HEK293 (cell line): ENCODE measurements at regions not wholly inside any gene's neighbourhood (a gene's known extent, or its start where the extent isn't known, plus 50 kb on each side); places are given as distances from the start of the nearest gene placed in this dataset.
A peak's percentile ranks its signal among the peaks of the same experiment; 100 is the strongest.

Experiments used
- GLIS2 ChIP-seq: fragments of 450-650 bp; formaldehyde crosslinking; IDR thresholded peaks from 2 replicates; pipeline ENCODE4 v1.5.1; 2016; ENCODE audit warnings: missing biosample characterization, missing genetic modification characterization
- KLF1 ChIP-seq: fragments of 450-650 bp; formaldehyde crosslinking; IDR thresholded peaks from 2 replicates; pipeline ENCODE4 v1.5.1; 2016; ENCODE audit warnings: missing biosample characterization, missing genetic modification characterization
- SP7 ChIP-seq: fragments of 450-650 bp; formaldehyde crosslinking; IDR thresholded peaks from 2 replicates; pipeline ENCODE4 v1.5.1; 2016; ENCODE audit warnings: missing biosample characterization, missing genetic modification characterization
- TRIM28 ChIP-seq: IDR thresholded peaks from 2 replicates; pipeline ENCODE4 v1.6.1; 2011; ENCODE audit warnings: low read length, control low read depth, borderline replicate concordance
- ZNF10 ChIP-seq: fragments of 450-650 bp; formaldehyde crosslinking; IDR thresholded peaks from 2 replicates; pipeline ENCODE4 v1.5.1; 2017; ENCODE audit warnings: missing biosample characterization, missing genetic modification characterization
- ZNF121 ChIP-seq: fragments of 450-650 bp; formaldehyde crosslinking; IDR thresholded peaks from 2 replicates; pipeline ENCODE4 v1.5.1; 2016; ENCODE audit warnings: missing biosample characterization, missing genetic modification characterization
- ZNF155 ChIP-seq: fragments of 450-650 bp; formaldehyde crosslinking; IDR thresholded peaks from 2 replicates; pipeline ENCODE4 v1.5.1; 2016; ENCODE audit warnings: missing biosample characterization, missing genetic modification characterization
- ZNF24 ChIP-seq: fragments of 450-650 bp; formaldehyde crosslinking; IDR thresholded peaks from 2 replicates; pipeline ENCODE4 v1.5.1; 2016; ENCODE audit warnings: missing biosample characterization, missing genetic modification characterization
- ZNF266 ChIP-seq: fragments of 450-650 bp; formaldehyde crosslinking; IDR thresholded peaks from 2 replicates; pipeline ENCODE4 v1.5.1; 2016; ENCODE audit warnings: missing biosample characterization, missing genetic modification characterization, low read depth
- ZNF335 ChIP-seq: fragments of 450-650 bp; formaldehyde crosslinking; conservative IDR thresholded peaks from 2 replicates; pipeline ENCODE4 v1.5.1; 2016; ENCODE audit warnings: missing biosample characterization, missing genetic modification characterization
- ZNF394 ChIP-seq: fragments of 450-650 bp; formaldehyde crosslinking; IDR thresholded peaks from 2 replicates; pipeline ENCODE4 v1.5.1; 2016; ENCODE audit warnings: missing biosample characterization, missing genetic modification characterization, mild to moderate bottlenecking, moderate library complexity, borderline replicate concordance
- ZNF423 ChIP-seq: fragments of 450-650 bp; formaldehyde crosslinking; IDR thresholded peaks from 2 replicates; pipeline ENCODE4 v1.5.1; 2016; ENCODE audit warnings: missing biosample characterization, missing genetic modification characterization
- ZNF549 ChIP-seq: fragments of 450-650 bp; IDR thresholded peaks from 2 replicates; pipeline ENCODE4 v1.5.1; 2018; ENCODE audit warnings: missing biosample characterization, missing genetic modification characterization, mild to moderate bottlenecking, inconsistent platforms, moderate library complexity
- ZNF571 ChIP-seq: fragments of 450-650 bp; formaldehyde crosslinking; IDR thresholded peaks from 2 replicates; pipeline ENCODE4 v1.5.0; 2017; ENCODE audit warnings: missing biosample characterization, missing genetic modification characterization
- ZNF837 ChIP-seq: fragments of 450-650 bp; formaldehyde crosslinking; IDR thresholded peaks from 2 replicates; pipeline ENCODE4 v1.5.1; 2016; ENCODE audit warnings: missing biosample characterization, missing genetic modification characterization
- TF ChIP-seq, protein P1 (sequence below): fragments of 450-650 bp; formaldehyde crosslinking; IDR thresholded peaks from 2 replicates; pipeline ENCODE4 v1.5.1; 2016; ENCODE audit warnings: missing biosample characterization, missing genetic modification characterization
- TF ChIP-seq, protein P2 (sequence below): fragments of 450-650 bp; formaldehyde crosslinking; IDR thresholded peaks from 2 replicates; pipeline ENCODE4 v1.5.1; 2016; ENCODE audit warnings: missing biosample characterization, missing genetic modification characterization
- TF ChIP-seq, protein P3 (sequence below): fragments of 450-650 bp; formaldehyde crosslinking; optimal IDR thresholded peaks from 2 replicates; pipeline ENCODE3; 2016; ENCODE audit warnings: missing biosample characterization, mild to moderate bottlenecking, missing genetic modification characterization
- TF ChIP-seq, protein P4 (sequence below): fragments of 450-650 bp; formaldehyde crosslinking; IDR thresholded peaks from 2 replicates; pipeline ENCODE4 v1.5.1; 2016; ENCODE audit warnings: missing biosample characterization, missing genetic modification characterization, borderline replicate concordance

DNA sequence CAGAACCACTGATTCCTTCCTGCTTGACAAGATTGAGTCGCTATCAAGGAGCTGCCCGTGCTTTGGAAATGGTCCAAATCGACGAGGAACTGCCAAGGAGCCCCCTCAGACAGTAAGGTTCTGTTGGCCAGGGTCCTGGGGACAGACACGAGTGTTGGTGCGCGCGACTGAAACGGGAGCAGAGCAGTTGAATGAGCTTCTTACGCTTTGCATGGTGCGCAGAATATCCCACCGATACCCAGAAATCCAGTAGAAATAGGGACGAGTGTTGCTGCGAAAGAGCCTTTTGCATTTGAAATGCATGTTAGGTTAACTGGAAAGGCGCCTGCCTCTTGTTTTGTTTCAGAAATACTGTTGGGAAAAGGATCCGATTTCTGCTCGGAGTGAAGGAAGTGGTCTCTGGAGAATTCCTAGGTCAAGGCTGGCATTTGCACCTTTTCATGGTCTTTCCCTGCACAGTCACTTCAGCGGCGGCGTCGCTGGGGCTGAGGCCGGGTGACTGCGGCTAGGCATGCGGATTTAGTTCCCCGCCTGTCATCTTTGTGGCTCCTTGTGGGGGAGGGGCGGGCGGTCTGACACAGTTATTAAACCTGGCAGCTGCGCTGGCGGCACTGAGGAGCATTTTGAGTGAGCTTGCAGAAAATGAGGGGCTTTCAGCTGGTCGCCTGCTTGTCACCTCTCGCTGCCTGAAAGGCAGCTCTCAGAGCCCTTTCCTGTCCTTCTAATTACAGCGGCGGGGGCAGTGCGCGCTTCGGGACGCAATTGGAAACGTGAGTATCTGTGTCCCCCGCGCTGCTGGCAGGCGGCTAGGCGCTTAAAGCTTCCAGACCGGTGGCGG is 51.5 kb upstream of the TRIM2 start (continued):
- TF ChIP-seq, protein P1, sequence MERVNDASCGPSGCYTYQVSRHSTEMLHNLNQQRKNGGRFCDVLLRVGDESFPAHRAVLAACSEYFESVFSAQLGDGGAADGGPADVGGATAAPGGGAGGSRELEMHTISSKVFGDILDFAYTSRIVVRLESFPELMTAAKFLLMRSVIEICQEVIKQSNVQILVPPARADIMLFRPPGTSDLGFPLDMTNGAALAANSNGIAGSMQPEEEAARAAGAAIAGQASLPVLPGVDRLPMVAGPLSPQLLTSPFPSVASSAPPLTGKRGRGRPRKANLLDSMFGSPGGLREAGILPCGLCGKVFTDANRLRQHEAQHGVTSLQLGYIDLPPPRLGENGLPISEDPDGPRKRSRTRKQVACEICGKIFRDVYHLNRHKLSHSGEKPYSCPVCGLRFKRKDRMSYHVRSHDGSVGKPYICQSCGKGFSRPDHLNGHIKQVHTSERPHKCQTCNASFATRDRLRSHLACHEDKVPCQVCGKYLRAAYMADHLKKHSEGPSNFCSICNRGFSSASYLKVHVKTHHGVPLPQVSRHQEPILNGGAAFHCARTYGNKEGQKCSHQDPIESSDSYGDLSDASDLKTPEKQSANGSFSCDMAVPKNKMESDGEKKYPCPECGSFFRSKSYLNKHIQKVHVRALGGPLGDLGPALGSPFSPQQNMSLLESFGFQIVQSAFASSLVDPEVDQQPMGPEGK (tag by site-specific recombination): peak; percentile 48; the same call in 1 of the 2 replicates
- TF ChIP-seq ZNF423 (0 out of 2 replicates have a peak, but pooled peaks have one; percentile 13), ZNF571 (no peak), ZNF335 (tag by site-specific recombination) (peak; percentile 95), ZNF549 (tag by site-specific recombination) (no peak), ZNF24 (tag by site-specific recombination) (0 out of 2 replicates have a peak, but pooled peaks have one; percentile 3), GLIS2 (tag by site-specific recombination) (peak; percentile 65; the same call in 1 of the 2 replicates), SP7 (peak; percentile 49; the same call in 1 of the 2 replicates), ZNF266 (no peak), ZNF155 (tag by site-specific recombination) (no peak), ZNF121 (no peak), TRIM28 (0 out of 2 replicates have a peak, but pooled peaks have one; percentile 5), ZNF837 (no peak), ZNF394 (tag by site-specific recombination) (peak; percentile 18; the same call in 1 of the 2 replicates), ZNF10 (tag by site-specific recombination) (no peak), KLF1 (0 out of 2 replicates have a peak, but pooled peaks have one; percentile 1)
- TF ChIP-seq, protein P2, sequence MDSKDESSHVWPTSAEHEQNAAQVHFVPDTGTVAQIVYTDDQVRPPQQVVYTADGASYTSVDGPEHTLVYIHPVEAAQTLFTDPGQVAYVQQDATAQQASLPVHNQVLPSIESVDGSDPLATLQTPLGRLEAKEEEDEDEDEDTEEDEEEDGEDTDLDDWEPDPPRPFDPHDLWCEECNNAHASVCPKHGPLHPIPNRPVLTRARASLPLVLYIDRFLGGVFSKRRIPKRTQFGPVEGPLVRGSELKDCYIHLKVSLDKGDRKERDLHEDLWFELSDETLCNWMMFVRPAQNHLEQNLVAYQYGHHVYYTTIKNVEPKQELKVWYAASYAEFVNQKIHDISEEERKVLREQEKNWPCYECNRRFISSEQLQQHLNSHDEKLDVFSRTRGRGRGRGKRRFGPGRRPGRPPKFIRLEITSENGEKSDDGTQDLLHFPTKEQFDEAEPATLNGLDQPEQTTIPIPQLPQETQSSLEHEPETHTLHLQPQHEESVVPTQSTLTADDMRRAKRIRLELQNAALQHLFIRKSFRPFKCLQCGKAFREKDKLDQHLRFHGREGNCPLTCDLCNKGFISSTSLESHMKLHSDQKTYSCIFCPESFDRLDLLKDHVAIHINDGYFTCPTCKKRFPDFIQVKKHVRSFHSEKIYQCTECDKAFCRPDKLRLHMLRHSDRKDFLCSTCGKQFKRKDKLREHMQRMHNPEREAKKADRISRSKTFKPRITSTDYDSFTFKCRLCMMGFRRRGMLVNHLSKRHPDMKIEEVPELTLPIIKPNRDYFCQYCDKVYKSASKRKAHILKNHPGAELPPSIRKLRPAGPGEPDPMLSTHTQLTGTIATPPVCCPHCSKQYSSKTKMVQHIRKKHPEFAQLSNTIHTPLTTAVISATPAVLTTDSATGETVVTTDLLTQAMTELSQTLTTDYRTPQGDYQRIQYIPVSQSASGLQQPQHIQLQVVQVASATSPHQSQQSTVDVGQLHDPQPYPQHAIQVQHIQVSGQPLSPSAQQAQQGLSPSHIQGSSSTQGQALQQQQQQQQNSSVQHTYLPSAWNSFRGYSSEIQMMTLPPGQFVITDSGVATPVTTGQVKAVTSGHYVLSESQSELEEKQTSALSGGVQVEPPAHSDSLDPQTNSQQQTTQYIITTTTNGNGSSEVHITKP (tag by site-specific recombination): peak; percentile 66
- TF ChIP-seq, protein P3, sequence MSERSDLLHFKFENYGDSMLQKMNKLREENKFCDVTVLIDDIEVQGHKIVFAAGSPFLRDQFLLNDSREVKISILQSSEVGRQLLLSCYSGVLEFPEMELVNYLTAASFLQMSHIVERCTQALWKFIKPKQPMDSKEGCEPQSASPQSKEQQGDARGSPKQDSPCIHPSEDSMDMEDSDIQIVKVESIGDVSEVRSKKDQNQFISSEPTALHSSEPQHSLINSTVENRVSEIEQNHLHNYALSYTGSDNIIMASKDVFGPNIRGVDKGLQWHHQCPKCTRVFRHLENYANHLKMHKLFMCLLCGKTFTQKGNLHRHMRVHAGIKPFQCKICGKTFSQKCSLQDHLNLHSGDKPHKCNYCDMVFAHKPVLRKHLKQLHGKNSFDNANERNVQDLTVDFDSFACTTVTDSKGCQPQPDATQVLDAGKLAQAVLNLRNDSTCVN (tag by site-specific recombination): no peak
- TF ChIP-seq, protein P4, sequence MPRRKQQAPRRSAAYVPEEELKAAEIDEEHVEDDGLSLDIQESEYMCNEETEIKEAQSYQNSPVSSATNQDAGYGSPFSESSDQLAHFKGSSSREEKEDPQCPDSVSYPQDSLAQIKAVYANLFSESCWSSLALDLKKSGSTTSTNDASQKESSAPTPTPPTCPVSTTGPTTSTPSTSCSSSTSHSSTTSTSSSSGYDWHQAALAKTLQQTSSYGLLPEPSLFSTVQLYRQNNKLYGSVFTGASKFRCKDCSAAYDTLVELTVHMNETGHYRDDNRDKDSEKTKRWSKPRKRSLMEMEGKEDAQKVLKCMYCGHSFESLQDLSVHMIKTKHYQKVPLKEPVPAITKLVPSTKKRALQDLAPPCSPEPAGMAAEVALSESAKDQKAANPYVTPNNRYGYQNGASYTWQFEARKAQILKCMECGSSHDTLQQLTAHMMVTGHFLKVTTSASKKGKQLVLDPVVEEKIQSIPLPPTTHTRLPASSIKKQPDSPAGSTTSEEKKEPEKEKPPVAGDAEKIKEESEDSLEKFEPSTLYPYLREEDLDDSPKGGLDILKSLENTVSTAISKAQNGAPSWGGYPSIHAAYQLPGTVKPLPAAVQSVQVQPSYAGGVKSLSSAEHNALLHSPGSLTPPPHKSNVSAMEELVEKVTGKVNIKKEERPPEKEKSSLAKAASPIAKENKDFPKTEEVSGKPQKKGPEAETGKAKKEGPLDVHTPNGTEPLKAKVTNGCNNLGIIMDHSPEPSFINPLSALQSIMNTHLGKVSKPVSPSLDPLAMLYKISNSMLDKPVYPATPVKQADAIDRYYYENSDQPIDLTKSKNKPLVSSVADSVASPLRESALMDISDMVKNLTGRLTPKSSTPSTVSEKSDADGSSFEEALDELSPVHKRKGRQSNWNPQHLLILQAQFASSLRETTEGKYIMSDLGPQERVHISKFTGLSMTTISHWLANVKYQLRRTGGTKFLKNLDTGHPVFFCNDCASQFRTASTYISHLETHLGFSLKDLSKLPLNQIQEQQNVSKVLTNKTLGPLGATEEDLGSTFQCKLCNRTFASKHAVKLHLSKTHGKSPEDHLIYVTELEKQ (tag by site-specific recombination): 0 out of 2 replicates have a peak, but pooled peaks have one; percentile 10
